HG02981 (cell line): ENCODE measurements at regions not wholly inside any gene's neighbourhood (a gene's known extent, or its start where the extent isn't known, plus 50 kb on each side); places are given as distances from the start of the nearest gene placed in this dataset.
"Not testable (repeated sequence)": the region's sequence is repeated elsewhere in the genome, so short reads cannot be mapped to it uniquely, and the experiment has no call there.

ENCODE experiments used
- ATAC-seq: cut with Tn5 transposase; IDR thresholded peaks from one replicate; pipeline ENCODE4 v1.9.1; 2021; ENCODE audit warnings: mild to moderate bottlenecking, moderate library complexity; ENCODE audit not compliant: unreplicated experiment

DNA sequence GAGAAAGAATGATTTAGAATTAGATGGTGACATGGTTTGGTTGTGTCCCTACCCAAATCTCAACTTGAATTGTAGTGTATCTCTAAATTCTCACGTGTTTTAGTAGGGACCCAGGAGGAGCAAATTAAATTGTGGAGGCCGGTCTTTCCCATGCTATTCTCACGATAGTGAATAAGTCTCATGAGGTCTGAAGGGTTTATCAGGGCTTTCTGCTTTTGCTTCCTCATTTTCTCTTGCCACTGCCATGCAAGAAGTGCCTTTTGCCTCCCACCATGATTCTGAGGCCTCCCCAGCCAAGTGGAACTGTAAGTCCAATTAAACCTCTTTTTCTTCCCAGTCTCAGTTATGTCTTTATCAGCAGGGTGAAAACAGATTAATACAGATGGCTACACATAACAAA, 167.4 kb upstream of the SVIL start:
- ATAC-seq = no peak

GRCh38 chr10:29798921-29799690, 164.3 kb upstream of the SVIL start:
- no peak for ATAC-seq

GRCh38 chr10:29797616-29798015, 162.8 kb upstream of the SVIL start:
- ATAC-seq = no peak

GRCh38 chr10:29795850-29796249, 161.1 kb upstream of the SVIL start:
- no peak for ATAC-seq

DNA sequence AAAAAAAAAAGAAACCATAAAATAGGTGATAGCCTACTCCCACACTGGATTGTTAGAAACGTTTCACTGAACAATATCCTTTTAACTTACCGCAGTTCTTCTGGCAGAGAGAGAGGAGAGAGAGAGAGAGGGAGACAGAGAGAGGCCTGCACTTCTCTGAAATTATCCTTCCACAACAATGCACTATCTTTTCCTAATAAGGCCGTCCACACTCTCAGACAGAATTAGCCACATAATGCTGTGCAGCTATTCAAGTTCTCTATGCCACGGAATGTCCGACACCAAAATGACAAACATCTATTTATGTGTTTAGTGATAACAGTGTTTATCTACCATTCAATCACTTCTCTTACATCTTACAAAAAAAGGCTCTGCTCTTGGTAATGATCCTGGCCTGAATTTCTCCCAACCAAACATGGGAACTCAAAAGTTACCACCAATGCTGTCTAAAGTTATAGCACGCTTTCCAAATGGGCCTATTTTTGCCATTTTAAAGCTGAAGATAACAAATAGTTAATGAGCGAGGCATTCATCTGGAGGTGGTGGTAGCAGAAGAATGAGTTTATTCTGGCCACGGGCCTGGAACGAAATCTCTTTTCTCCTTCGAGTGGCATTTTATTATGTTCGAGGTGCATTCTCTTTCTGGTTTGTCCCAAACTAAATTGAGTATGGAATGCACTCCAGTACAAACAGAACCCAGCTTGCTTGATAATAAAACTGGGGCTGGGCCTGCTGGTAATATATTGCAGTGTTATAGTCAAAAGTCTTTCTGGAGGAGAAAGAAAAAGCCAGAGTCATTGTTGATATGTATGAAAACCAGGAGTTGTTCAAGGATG, 160.2 kb upstream of the SVIL start:
- no peak for ATAC-seq

DNA sequence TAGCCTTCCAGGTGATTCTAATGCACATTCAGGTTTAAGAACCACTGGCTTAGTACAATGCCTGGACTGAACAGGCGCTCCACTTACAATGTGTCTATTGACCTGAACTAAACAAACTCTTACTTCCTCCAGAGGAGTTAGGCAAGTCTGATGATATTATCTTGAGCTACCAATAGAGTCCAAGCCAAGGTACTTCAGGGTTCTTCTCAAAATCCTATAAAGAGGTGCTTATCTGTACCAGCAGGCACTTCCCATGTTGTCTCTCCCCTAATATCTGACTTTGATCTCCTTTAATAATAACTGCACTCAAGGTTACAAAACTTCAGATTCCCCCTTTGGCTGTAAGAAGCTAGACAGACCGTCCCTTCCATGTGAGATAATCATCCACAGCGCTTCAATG, 157.0 kb upstream of the SVIL start:
- ATAC-seq = no peak

GRCh38 chr10:29790207-29790606, 155.4 kb upstream of the SVIL start:
- no peak for ATAC-seq

GRCh38 chr10:29788113-29788512, 153.3 kb upstream of the SVIL start:
- ATAC-seq = no peak

GRCh38 chr10:29785701-29786100, 150.9 kb upstream of the SVIL start:
- no peak for ATAC-seq

DNA sequence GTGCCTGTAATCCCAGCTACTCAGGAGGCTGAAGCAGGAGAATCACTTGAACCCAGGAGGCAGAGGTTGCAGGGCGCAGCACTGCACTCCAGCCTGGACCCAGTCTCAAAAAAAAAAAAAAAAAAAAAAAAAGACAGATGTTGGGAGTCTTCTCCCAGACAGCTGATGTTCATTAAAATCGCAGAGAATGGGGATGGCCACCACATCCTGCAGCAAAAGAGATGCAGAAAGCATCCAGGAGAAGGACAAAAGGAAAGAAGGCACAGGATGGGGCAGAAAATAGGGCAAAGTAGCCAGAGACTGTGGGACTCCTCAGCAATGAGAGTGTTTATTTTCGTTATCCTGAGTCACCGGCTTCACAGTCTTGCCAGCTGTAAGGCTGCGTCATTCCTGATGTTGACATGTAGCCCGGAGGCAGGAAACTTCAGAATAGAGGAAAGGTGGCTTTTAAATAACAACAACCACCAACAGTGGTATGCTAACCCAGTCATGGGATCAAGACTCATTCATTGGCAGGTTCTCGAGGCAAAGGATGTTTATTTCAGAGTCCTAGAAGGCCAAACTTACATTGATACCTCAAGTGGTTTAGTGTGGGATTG, 149.5 kb upstream of the SVIL start:
- ATAC-seq = no peak

DNA sequence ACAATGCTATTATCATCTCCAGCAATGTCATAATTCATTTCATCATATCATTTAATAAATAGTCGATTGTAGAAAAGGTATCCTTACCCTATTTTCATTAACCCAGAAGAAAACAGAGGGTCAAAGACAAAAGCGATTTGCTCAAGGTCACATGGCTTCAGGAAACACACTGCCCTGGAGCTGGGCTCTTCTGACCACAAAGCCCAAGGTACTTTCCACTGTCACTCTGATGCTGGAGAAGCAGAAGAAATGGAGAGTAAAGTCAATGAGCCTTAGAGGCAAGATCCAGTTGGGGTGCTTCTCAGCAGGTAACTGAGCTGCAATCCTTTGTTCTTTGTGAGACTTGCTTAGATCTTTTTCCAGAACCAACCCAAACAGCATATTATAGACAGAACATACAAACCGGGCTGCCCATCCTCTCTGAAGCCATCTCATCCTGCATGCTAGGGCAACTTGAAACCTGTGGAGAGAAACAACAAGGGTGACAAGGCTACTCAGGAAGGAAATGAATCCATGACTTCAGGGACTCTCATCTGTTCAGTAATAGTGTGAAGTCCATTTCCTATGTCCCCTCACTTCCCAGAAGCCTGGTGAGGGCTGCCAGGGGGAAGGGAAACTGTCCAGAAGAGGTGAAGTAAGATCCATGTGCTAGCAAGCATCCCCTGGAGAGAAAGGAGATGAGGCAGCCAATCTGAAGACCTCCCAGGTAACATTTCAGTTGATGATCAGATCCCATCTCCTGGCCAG, 148.6 kb upstream of the SVIL start:
- ATAC-seq = no peak

- ATAC-seq = no peak
Observed at GRCh38 chr10:29780639-29781038, 145.9 kb upstream of the SVIL start.

- ATAC-seq = no peak
Observed at GRCh38 chr10:29780096-29780495, 145.3 kb upstream of the SVIL start.

GRCh38 chr10:29776246-29776645, 141.5 kb upstream of the SVIL start:
- ATAC-seq = no peak

DNA sequence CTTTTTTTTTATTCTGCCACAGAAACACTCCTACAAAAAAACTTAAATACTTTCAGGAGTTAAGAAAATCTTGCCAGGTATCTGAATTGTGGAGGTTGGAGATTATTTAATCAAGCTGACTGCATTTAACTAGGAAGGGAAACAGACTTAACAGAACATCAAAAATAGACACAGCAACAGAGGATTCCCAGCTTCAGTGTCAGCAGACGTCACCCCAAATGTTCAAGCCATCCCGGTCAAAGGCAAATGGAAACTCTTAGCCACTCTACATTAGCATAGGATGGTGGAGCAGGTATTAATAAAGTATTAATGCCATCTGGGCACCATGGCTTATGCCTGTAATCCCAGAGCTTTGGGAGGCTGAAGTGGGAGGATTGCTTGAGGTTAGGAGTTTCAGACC, 139.7 kb upstream of the SVIL start:
- ATAC-seq = no peak

DNA sequence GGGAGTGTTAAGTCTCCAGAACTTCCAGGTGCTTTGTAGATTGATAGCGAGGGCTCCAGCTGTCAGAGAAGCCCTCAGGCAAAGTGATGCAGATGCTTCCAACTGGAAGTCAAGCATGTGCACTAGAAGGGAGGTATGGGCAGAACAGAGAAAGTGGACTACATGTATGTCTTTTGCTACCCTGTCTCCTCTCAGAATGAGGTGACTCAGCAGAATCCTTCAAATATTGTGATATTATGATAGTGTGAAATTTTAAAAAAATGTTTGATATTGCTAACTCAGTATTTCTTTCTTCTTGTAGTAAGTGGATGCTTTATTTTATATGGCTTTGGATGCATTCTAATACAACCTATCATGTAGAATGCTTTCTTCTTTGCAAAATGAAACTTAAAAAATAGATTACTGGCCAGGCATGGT, 138.9 kb upstream of the SVIL start:
- no peak for ATAC-seq

DNA sequence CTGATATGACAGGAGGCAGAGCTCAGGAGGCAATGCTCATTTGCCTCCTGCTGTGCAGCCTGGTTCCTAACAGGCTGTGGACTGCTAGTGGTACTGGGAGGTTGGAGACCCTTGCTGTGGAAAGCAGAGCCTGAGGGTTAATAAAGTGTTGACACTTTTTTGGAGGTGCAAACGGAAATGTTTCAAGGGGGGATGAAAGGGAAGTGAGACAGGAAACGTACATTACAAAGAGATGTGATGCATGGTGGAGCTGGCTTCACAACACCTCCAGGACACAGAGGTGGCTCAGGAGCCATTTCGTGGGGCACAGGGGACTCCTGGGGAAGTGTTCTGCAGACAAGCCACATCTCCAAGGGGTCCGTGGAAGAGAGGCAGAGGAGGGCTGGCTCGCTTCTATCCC, 137.6 kb upstream of the SVIL start:
- no peak for ATAC-seq

GRCh38 chr10:29771376-29771775, 136.6 kb upstream of the SVIL start:
- no peak for ATAC-seq

- ATAC-seq = not testable (repeated sequence)
Observed at GRCh38 chr10:29769277-29769676, 134.5 kb upstream of the SVIL start.

- ATAC-seq = no peak
Observed at GRCh38 chr10:29767968-29768367, 133.2 kb upstream of the SVIL start.

DNA sequence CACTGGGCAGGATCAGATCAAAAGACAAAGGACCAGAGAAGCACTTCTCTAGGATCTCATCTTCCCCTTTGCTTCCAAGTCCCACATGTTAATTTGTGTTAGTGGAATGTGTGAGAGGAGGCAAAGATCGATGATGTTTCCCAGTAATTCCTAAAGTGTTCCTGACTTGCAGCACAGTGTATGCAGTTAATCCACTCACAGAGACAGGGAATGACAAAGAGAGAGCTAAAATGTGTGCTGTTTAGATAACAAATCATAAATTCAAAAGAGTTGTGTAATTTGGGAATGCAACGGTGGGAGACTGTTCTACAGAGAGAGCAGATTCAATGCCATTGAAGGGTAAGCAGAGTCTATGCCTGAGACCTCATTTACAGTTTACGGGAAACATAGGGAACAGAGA, 132.0 kb upstream of the SVIL start:
- ATAC-seq = no peak
